Endodermal cell (in vitro differentiated cells): ENCODE measurements at regions not wholly inside any gene's neighbourhood (a gene's known extent, or its start where the extent isn't known, plus 50 kb on each side); places are given as distances from the start of the nearest gene placed in this dataset.

Source experiments
- DNase-seq: peaks from one replicate; pipeline ENCODE4 v3.0.0-alpha.2; 2017
- H3K27ac ChIP-seq: 2 replicates; pipeline ENCODE4 v1.5.1; 2013; ENCODE audit warnings: mild to moderate bottlenecking, low read depth, low read length, moderate library complexity
- H3K27me3 ChIP-seq: 2 replicates; pipeline ENCODE4 v1.6.1; 2013; ENCODE audit warnings: mild to moderate bottlenecking, low read length, moderate library complexity; ENCODE audit not compliant: insufficient read depth, control insufficient read depth, poor library complexity, severe bottlenecking
- H3K36me3 ChIP-seq: 2 replicates; pipeline ENCODE4 v1.7.0; 2013; ENCODE audit warnings: mild to moderate bottlenecking, low read length, moderate library complexity; ENCODE audit not compliant: control insufficient read depth, insufficient read depth
- H3K4me1 ChIP-seq: one replicate; pipeline ENCODE4 v1.7.0; 2013; ENCODE audit warnings: low read length; ENCODE audit not compliant: control insufficient read depth, insufficient read depth
- H3K4me3 ChIP-seq: 2 replicates; pipeline ENCODE4 v1.5.1; 2013; ENCODE audit warnings: mild to moderate bottlenecking, low read length, moderate library complexity
- H3K9ac ChIP-seq: 2 replicates; pipeline ENCODE4 v1.6.1; 2013; ENCODE audit warnings: mild to moderate bottlenecking, low read length, moderate library complexity; ENCODE audit not compliant: poor library complexity, severe bottlenecking; ENCODE audit errors: extremely low read depth
- H3K9me3 ChIP-seq: 2 replicates; pipeline ENCODE4 v1.6.1; 2013; ENCODE audit warnings: mild to moderate bottlenecking, low read length, moderate library complexity; ENCODE audit not compliant: control insufficient read depth
- H3K27ac Mint-ChIP-seq: 2 replicates; pipeline ENCODE4 v1.8.0; 2020; ENCODE audit warnings: mixed read lengths
- H3K27me3 Mint-ChIP-seq: 2 replicates; pipeline ENCODE4 v1.8.0; 2021; ENCODE audit warnings: mild to moderate bottlenecking, mixed read lengths; ENCODE audit not compliant: insufficient read depth
- H3K36me3 Mint-ChIP-seq: 2 replicates; pipeline ENCODE4 v1.8.0; 2020; ENCODE audit warnings: low read depth, mixed read lengths
- H3K4me1 Mint-ChIP-seq: 2 replicates; pipeline ENCODE4 v1.8.0; 2020; ENCODE audit warnings: mixed read lengths
- H3K4me3 Mint-ChIP-seq: 2 replicates; pipeline ENCODE4 v1.8.0; 2020; ENCODE audit warnings: mild to moderate bottlenecking, moderate library complexity, mixed read lengths
- H3K9me3 Mint-ChIP-seq: 2 replicates; pipeline ENCODE4 v1.8.0; 2020; ENCODE audit warnings: mild to moderate bottlenecking, mixed read lengths
- WGBS, 2 experiments: methylation state at CpG; one replicate each; pipeline versions ENCODE4 v1.1.5 to v1.1.7; 2013; ENCODE audit warnings: missing lambda C conversion rate in 2 of 2, mixed read lengths in 1 of 2; ENCODE audit not compliant: insufficient coverage in 1 of 2, insufficient read length in 1 of 2; 5-methylcytosine and 5-hydroxymethylcytosine counted together
- TF ChIP-seq, protein P1 (sequence below): fragments of 200-600 bp; sonication (generic); conservative IDR thresholded peaks from 2 replicates; pipeline ENCODE4 v1.5.0; 2021; ENCODE audit warnings: antibody characterized with exemption, mild to moderate bottlenecking

GRCh38 chr10:128574581-128575210 lies 448.5 kb upstream of the MKI67 start:
- Mint-ChIP-seq H3K4me3 (no peak overlapping the region), H3K27me3 (no peaks in the 10 kb centered on the region), H3K27ac (no peak overlapping the region), H3K9me3 (no peaks in the 10 kb centered on the region), H3K36me3 (no peaks in the 10 kb centered on the region), H3K4me1 (peaks cover 13% of the 10 kb centered on the region)
- Histone ChIP-seq H3K27me3 (no peaks in the 10 kb centered on the region), H3K27ac (no peak overlapping the region), H3K9me3 (no peaks in the 10 kb centered on the region), H3K4me1 (peaks cover 3% of the 10 kb centered on the region), H3K9ac (no peak overlapping the region), H3K36me3 (no peaks in the 10 kb centered on the region), H3K4me3 (no peak overlapping the region)
- no peak for DNase-seq
- WGBS, 2 experiments: 89 to 93% methylated on average over 8 to 16 of the region's 16 CpGs
- TF ChIP-seq, protein P1, sequence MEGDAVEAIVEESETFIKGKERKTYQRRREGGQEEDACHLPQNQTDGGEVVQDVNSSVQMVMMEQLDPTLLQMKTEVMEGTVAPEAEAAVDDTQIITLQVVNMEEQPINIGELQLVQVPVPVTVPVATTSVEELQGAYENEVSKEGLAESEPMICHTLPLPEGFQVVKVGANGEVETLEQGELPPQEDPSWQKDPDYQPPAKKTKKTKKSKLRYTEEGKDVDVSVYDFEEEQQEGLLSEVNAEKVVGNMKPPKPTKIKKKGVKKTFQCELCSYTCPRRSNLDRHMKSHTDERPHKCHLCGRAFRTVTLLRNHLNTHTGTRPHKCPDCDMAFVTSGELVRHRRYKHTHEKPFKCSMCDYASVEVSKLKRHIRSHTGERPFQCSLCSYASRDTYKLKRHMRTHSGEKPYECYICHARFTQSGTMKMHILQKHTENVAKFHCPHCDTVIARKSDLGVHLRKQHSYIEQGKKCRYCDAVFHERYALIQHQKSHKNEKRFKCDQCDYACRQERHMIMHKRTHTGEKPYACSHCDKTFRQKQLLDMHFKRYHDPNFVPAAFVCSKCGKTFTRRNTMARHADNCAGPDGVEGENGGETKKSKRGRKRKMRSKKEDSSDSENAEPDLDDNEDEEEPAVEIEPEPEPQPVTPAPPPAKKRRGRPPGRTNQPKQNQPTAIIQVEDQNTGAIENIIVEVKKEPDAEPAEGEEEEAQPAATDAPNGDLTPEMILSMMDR: no peak

DNA sequence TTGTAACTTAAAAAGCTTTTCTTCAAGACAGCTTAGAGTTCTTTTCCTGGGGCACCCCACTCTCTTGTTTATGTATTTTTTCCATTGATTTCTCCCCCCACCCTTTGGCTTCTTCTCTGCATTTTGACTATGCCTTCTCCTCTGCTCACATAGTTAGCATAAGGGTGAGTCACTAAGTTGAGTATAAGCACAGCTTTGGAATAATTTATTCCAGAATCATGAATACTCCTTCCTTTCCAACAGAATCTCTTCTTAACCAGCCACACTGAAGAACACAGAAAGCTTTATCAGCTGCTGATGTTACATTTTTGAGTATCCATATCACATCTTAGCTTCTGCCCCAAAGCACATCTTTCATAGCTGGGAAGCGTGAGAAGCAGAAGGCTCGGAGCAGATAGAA lies 449.5 kb upstream of the MKI67 start:
- Mint-ChIP-seq H3K9me3 (no peaks in the 10 kb centered on the region), H3K36me3 (no peaks in the 10 kb centered on the region), H3K4me3 (no peak overlapping the region), H3K27me3 (no peaks in the 10 kb centered on the region), H3K4me1 (peaks cover 21% of the 10 kb centered on the region), H3K27ac (no peak overlapping the region)
- 94% methylated on average over 2 of the region's 2 CpGs; no CpG with 5 or more reads in 1 of the 2 experiments for WGBS, 2 experiments
- no peaks in the 10 kb centered on the region for H3K27me3 ChIP-seq
- H3K9me3 ChIP-seq: no peaks in the 10 kb centered on the region
- no peaks in the 10 kb centered on the region for H3K36me3 ChIP-seq
- TF ChIP-seq, protein P1: no peak
- no peak for DNase-seq
- H3K27ac ChIP-seq: no peak overlapping the region
- no peak overlapping the region for H3K9ac ChIP-seq
- no peak overlapping the region for H3K4me3 ChIP-seq
- peaks cover 3% of the 10 kb centered on the region for H3K4me1 ChIP-seq

GRCh38 chr10:128576336-128576735 lies 450.1 kb upstream of the MKI67 start:
- WGBS, 2 experiments: 96 to 97% methylated on average over 9 to 11 of the region's 11 CpGs
- no peak for DNase-seq
- no peaks in the 10 kb centered on the region for H3K36me3 ChIP-seq
- H3K4me3 ChIP-seq: no peak overlapping the region
- no peak overlapping the region for H3K27ac ChIP-seq
- no peaks in the 10 kb centered on the region for H3K9me3 ChIP-seq
- H3K4me3 Mint-ChIP-seq: no peak overlapping the region
- H3K27me3 ChIP-seq: no peaks in the 10 kb centered on the region
- TF ChIP-seq, protein P1: no peak
- peaks cover 3% of the 10 kb centered on the region for H3K4me1 ChIP-seq
- H3K4me1 Mint-ChIP-seq: peaks cover 20% of the 10 kb centered on the region
- no peak overlapping the region for H3K9ac ChIP-seq
- no peaks in the 10 kb centered on the region for H3K9me3 Mint-ChIP-seq
- no peaks in the 10 kb centered on the region for H3K36me3 Mint-ChIP-seq
- H3K27ac Mint-ChIP-seq: no peak overlapping the region
- H3K27me3 Mint-ChIP-seq: no peaks in the 10 kb centered on the region
